Limb (tissue), 2 donors: ENCODE measurements at regions not wholly inside any gene's neighbourhood (a gene's known extent, or its start where the extent isn't known, plus 50 kb on each side); places are given as distances from the start of the nearest gene placed in this dataset.

Source experiments
- DNase-seq, 2 donors: peaks; one replicate each; pipeline ENCODE4 v3.0.0-alpha.2; 2016; ENCODE audit errors: extremely low spot score in 2 of 2

GRCh38 chr6:168134560-168135201 lies 55.7 kb upstream of the FRMD1 start:
- no peak for DNase-seq

DNA sequence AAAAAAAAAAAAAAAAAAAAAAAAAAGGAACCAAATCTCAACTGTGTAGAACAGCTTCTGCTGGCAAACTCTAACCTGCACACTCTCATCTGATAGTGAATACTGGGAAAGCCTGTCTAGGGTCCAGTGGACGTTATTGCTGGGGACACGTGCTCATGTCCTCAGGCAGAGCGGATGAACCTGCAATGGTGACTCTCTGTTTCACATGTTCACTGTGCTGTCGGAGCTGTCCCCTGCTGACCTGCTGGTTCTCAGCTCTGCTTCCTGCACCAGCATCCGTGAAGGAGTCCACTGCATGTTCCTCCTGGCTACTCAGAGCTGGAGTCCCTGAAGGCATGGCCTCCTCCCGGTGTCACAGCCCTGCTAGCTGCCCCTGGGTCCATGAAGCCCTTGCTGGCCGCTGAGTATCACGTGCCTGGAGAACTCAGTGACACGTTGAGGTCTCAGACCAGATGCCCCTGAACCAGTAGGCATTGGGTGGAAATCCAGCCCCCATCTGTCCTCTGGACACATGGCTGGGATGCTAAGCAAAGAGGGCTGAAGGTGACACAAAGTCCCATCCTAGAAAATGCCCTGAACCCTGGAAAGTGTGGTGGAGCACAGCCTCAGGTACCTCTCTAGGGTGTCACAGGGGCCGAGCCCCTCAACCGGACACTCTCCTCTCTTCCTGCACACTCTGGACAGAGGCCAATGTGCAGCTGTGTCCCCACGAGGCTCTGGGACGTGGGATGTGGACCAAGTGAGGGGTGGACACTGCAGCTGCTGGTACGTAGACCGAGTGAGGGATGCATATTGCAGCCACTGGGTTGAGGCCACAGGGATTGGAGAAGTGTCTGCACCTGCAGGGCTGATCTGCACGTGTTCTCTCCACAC lies 54.9 kb upstream of the FRMD1 start:
- no peak for DNase-seq

DNA sequence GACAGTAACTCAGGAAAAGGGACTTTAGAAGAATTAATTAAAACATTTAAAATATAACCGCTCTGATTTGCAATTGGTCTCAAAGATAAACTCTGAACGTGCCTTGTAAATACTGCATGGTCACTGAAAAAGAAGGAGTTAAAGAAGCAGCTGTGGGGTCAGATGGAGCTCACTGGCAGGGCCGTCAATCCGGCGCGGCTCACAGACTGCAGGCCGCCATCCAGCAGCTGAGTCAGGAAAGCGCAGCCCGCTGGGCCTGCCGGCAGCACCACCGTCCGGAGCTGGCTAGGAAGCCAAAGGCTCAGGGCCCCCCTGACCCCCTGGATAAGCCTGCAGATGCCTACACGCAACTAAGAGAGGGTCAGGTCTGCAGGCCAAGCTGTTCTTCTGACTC lies 54.2 kb upstream of the FRMD1 start:
- peak; percentile 54 to 62 for DNase-seq

DNA sequence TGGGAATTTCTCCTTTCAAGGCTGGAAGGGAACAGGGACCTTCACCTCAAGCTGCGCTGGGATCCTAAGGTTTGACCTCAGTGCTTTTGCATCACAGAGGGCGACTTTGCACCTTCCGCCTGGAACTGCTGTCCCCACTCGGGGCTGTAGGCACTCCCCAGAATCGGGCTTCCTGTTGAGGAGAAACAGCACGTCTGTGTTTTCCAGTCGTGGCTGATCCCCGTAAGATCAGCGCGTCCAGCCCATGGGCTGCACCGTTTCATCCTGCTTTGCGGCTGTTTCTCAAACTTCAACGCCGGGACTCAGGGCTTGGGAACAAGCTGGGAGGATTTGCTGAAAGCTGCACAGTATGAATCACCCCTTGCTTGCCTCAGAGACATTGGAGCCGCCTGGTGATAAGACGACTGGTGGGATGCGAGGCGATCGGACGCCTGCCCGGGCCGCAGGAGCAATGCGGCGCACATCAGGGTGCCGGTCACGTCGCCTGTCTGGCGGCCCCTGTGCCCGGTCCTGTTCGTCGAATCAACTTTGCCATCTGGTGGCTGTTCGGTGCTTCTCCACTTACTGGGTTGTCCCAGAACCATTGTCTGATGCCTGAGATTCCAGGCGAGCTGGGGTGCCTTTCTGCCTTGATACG lies 53.6 kb upstream of the FRMD1 start:
- peak; percentile 62 to 79 for DNase-seq

DNA sequence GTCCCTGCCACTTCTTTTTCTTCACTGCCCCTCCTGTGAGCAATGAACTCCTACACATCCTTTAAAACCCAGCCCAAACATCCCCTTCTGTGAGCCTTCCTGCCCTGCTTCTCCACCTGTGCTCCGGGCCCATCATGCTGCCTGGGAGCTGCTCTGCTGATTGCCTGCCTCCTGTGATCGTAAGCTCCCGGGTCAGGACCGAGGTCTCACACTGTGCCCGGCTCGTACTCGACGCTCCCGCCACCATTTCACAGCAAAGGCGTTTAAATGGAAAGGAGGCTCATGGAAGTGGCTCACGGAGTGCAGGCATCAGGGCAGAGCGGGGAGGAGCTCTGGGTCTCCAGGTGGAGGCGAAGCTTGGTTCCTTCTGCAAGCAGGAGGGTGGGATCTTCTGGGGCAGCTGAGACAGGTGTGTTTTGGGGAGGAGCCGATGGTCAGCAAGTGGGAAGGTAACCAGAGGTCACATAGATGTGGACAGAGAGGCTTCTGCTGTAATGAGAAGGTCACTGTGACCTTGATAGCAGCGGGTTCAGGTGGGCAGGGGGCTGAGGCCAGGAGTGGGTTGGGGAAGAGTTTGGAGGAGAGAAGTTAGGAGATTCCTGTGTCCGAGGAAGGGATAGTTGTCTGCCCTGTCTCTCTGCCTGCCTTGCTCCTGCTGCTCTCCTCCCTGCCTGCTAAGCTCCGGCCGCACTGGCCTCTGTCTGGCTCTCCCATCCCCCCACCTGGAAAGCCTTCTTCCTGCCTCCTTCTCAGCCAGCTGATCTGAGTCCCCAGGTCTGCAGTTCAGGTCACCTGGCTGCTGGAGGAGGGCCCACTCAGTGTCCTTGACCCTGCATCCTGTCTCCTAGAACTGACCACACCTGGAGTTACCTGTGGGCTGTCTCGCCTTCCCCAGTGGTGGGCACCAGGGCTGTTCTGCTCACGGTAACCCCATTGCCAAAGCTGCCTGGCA lies 52.7 kb upstream of the FRMD1 start:
- DNase-seq = no peak

- DNase-seq = no peak
Observed at GRCh38 chr6:168130697-168131371, 51.8 kb upstream of the FRMD1 start.

- peak in 1 of 2 donors; percentile 28 for DNase-seq
Observed at GRCh38 chr6:168130168-168130696, 51.2 kb upstream of the FRMD1 start.

DNA sequence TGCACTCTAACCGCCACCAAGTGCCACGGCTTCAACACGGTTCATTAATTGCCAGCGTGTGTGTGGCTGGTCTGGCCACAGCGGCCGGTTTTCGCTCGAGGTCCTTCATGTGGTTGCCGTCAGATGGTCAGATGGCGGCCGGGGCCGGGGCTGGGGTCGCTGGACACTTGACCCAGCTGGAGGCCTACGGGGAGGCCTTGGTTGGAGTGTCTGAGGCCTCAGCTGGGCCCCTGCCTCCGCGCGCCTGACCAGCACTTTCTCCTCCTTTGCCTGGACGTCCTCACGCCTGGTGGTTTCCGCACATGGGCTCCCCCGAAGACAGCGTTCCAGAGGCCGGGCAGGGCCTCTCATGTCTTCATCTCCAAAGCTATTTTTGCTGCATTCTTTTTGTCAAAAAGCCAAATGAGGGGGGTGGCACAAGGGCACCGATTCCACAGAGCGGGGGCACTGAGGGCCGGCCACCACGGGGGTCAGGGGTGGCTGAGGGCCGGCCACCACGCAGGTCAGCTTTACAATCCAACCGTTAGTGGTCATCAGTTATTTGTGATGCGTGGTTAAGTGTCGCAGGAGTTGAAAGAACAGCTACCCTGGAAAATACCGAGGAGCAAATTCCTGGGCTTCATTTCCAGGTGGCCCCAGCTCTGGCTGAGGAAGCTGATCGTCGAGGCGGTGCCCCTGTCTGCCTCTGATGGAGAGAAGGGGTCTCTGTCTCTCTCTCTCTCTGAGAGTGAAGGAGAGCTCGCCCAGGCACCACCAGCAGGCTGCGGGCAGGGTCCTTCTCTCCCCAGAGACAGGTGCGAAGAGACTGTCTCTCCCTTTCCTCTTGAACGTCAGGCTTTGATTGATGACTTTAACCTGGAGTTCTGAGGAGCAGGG lies 50.5 kb upstream of the FRMD1 start:
- no peak for DNase-seq

DNA sequence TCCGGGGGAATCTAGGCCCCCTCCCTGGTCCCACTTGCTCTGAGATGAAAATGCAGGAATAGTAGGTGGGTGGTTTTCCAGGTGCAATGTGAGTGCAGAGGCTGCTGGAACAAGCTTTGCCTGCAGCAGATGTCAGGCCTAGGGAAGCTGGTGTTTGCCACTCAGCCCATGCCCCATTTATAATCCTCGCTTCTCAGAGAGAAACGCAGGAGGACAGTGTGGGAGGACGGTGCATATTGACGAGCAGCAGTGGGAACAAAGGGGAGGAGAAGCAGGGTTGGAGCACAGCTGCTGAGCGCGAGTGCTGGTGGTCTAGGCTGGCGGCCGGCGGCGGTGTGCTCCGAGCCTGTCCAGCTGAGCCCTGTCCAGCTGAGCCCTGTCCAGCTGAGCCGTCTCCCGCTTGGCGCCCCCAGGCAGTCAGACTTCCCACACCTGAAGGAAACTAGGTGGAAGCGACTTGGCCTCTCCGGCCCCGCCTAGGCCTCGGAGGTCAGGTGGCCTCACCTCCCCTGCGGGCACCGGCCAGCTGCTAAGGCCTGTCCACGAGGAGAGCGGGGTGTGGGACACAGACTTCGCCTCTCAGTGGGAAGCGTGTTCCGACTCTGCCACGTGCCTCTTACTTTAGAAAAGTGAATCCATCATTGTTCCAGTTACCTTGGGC lies 49.7 kb upstream of the FRMD1 start:
- DNase-seq = no peak
